GM12865 (cell line): ENCODE measurements at regions not wholly inside any gene's neighbourhood (a gene's known extent, or its start where the extent isn't known, plus 50 kb on each side); places are given as distances from the start of the nearest gene placed in this dataset.

Experiments
- DNase-seq: peaks from one replicate; pipeline ENCODE4 v3.0.0; 2010; ENCODE audit warnings: low read depth
- H3K4me3 ChIP-seq: 2 replicates; pipeline ENCODE4 v1.5.1; 2011; ENCODE audit warnings: mild to moderate bottlenecking, low read depth, low read length, control low read depth
- CTCF ChIP-seq: IDR thresholded peaks from 2 replicates; pipeline ENCODE4 v1.5.1; 2011; ENCODE audit warnings: low read length, control low read depth, low read depth, inconsistent platforms; ENCODE audit not compliant: insufficient read depth; ENCODE audit errors: missing control alignments

- no peak for TF ChIP-seq CTCF
- no peak overlapping the region for H3K4me3 ChIP-seq
- no peak for DNase-seq
These were observed 320.9 kb upstream of the CAMK1G start for GRCh38 chr1:209262631-209263030.

DNA sequence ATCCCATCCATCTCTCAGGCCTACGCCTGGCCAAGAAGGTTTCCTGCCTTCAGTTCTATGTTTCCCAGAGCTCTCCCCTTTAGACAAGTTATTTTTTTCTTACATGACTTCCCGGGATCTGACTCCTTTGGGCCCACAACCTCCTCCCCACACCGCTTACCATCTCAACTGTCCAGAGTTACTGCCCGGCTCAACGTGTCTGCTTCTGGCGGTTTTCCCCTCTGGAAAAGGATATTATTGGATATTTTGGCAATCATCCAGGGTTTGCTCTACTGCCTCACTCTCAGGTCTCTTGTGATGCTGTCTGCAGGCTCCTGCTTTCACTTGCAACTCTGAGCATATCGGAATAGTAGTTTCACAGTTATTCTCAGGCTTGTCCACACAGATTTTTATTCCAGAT, 318.2 kb upstream of the CAMK1G start:
- no peak for DNase-seq
- no peak for TF ChIP-seq CTCF

GRCh38 chr1:209266590-209267205, 316.8 kb upstream of the CAMK1G start:
- no peak overlapping the region for H3K4me3 ChIP-seq
- TF ChIP-seq CTCF = no peak
- DNase-seq = no peak

More for the DNA sequence above, 318.2 kb upstream of the CAMK1G start:
- H3K4me3 ChIP-seq = no peak overlapping the region

GRCh38 chr1:209267968-209268367, 315.5 kb upstream of the CAMK1G start:
- DNase-seq = no peak

DNA sequence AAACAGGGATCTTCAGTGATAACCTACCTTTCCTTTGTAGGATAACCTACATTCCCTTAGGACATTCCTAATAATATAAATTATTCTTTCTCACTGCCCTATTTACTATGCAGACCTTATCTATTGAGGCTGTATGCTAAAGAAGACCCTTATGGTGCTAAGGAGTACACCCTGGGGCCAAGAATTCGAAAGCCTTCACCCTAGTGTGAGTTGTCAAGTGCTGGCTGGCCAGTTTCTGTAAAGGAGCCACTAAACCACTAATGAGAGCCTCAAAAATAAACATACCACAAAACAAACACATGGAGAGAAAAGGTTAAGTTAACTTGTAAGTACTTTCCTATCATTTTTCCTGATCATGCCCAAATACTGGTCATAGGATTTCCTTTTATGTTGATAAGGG, 315.0 kb upstream of the CAMK1G start:
- no peak for DNase-seq
- no peak for TF ChIP-seq CTCF
- no peak overlapping the region for H3K4me3 ChIP-seq

More at GRCh38 chr1:209267968-209268367, 315.5 kb upstream of the CAMK1G start:
- no peak for TF ChIP-seq CTCF
- H3K4me3 ChIP-seq = no peak overlapping the region

GRCh38 chr1:209276321-209276720, 307.2 kb upstream of the CAMK1G start:
- H3K4me3 ChIP-seq = no peak overlapping the region
- no peak for TF ChIP-seq CTCF

DNA sequence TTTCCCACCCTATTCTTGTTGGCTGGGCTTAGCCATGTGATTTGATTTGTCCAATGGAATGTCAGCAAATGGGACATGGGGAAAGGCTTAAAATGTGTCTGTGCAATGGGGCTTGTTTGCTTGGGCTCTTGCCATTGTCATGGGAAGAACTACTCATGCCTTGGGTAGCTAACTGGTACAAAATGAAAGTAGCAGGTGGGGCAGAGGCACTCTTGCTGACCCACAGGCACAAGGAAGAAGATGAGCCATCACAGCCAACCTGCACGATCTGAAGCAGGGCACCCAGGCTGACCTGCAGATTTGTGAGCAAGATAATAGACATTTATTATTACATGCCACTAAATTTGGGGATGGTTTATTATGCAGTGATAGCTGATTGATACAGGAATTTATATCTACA, 305.9 kb upstream of the CAMK1G start:
- TF ChIP-seq CTCF = no peak
- no peak overlapping the region for H3K4me3 ChIP-seq
- DNase-seq = no peak

More at GRCh38 chr1:209276321-209276720, 307.2 kb upstream of the CAMK1G start:
- DNase-seq = no peak
